ENCODE measurements at regions not wholly inside any gene's neighbourhood (a gene's known extent, or its start where the extent isn't known, plus 50 kb on each side); places are given as distances from the start of the nearest gene placed in this dataset.

DNA sequence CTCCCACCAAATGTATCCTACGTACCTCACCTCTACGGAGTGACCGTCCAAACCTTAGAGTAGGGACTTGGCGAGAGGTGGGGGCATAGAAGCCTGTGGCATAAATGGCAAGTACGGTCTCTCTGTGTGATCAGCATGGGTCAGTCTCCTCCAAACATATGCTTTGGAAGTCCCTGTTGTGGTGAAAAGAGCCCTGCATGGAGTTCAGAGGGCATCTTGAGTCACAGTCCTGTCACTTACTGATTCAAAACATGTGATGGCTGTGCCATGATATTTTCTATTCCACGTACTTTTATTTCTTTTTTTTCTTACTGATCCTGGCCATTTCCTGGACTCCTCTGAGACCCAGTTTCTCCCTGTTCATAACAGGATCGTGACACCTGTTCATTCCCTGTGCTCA is 67.5 kb upstream of the CEP85L start (continued):
- TF ChIP-seq BCLAF1 (IDR thresholded peaks at IDR 0.05) = no peak
- TF ChIP-seq, protein P1, sequence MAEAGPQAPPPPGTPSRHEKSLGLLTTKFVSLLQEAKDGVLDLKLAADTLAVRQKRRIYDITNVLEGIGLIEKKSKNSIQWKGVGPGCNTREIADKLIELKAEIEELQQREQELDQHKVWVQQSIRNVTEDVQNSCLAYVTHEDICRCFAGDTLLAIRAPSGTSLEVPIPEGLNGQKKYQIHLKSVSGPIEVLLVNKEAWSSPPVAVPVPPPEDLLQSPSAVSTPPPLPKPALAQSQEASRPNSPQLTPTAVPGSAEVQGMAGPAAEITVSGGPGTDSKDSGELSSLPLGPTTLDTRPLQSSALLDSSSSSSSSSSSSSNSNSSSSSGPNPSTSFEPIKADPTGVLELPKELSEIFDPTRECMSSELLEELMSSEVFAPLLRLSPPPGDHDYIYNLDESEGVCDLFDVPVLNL (IDR thresholded peaks at IDR 0.05; ENCODE audit: low read depth, low read length) = no peak
- no peak for TF ChIP-seq KDM1A (IDR thresholded peaks at IDR 0.05; ENCODE audit: borderline replicate concordance)
- TF ChIP-seq EED (IDR thresholded peaks at IDR 0.05; ENCODE audit: low read depth) = no peak
- TF ChIP-seq, protein P2, sequence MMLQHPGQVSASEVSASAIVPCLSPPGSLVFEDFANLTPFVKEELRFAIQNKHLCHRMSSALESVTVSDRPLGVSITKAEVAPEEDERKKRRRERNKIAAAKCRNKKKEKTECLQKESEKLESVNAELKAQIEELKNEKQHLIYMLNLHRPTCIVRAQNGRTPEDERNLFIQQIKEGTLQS (IDR thresholded peaks at IDR 0.05; ENCODE audit: borderline replicate concordance, extremely low read depth, low read depth, low read length) = no peak
- TF ChIP-seq IKZF1 (conservative IDR thresholded peaks at IDR 0.05) = no peak
- no peak for TF ChIP-seq RB1 (IDR thresholded peaks at IDR 0.05; ENCODE audit: borderline replicate concordance)
- TF ChIP-seq, protein P3, sequence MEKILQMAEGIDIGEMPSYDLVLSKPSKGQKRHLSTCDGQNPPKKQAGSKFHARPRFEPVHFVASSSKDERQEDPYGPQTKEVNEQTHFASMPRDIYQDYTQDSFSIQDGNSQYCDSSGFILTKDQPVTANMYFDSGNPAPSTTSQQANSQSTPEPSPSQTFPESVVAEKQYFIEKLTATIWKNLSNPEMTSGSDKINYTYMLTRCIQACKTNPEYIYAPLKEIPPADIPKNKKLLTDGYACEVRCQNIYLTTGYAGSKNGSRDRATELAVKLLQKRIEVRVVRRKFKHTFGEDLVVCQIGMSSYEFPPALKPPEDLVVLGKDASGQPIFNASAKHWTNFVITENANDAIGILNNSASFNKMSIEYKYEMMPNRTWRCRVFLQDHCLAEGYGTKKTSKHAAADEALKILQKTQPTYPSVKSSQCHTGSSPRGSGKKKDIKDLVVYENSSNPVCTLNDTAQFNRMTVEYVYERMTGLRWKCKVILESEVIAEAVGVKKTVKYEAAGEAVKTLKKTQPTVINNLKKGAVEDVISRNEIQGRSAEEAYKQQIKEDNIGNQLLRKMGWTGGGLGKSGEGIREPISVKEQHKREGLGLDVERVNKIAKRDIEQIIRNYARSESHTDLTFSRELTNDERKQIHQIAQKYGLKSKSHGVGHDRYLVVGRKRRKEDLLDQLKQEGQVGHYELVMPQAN (conservative IDR thresholded peaks at IDR 0.05) = no peak
- TF ChIP-seq POLR2AphosphoS5 (IDR thresholded peaks at IDR 0.05; ENCODE audit: low read length) = no peak
- no peak for TF ChIP-seq IRF4 (IDR thresholded peaks at IDR 0.05; ENCODE audit: low read depth, low read length)
- TF ChIP-seq MEF2A (IDR thresholded peaks at IDR 0.05; ENCODE audit: insufficient read depth, low read depth, low read length) = no peak
- no peak for TF ChIP-seq NR2F1 (conservative IDR thresholded peaks at IDR 0.05)

All from GM12878 (cell line).